ENCODE measurements at regions not wholly inside any gene's neighbourhood (a gene's known extent, or its start where the extent isn't known, plus 50 kb on each side); places are given as distances from the start of the nearest gene placed in this dataset.

DNA sequence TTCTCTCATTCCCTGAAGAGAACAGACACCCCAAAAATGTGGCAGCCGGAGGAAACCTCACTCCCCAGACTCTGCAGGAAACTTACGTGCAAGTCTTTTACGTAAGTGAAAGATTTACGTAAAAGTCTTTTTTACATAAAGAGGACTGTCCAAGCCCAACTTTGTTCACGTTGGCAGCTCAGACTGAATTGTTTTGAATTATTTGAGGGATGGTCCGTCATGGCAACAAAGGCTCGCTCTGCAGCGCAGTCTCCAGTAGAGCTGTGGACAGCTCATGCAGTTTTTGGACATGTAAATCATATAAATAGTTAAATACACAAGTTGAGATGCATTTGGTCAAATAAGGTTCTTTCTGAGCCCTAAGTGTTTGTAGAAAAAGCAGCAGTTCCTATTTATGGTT, 394.8 kb downstream of the QKI start:
- Histone ChIP-seq H3K27me3 (ENCODE audit: control insufficient read depth, low read length) (no peaks in the 10 kb centered on the region), H3F3A (ENCODE audit: control insufficient read depth, insufficient read depth) (no peaks in the 10 kb centered on the region), H3K79me2 (ENCODE audit: control insufficient read depth, low read length) (no peaks in the 10 kb centered on the region), H3K27ac (ENCODE audit: low read depth, low read length) (no peak overlapping the region), H3K9me3 (ENCODE audit: control insufficient read depth, insufficient read depth, low read length) (no peaks in the 10 kb centered on the region), H3K4me1 (ENCODE audit: control insufficient read depth, low read length) (peaks cover 6% of the 10 kb centered on the region), H3K36me3 (ENCODE audit: control insufficient read depth, low read length) (no peaks in the 10 kb centered on the region), H4K20me1 (ENCODE audit: control insufficient read depth, insufficient read depth, low read depth, low read length) (no peaks in the 10 kb centered on the region), H3K4me2 (ENCODE audit: low read length) (no peak overlapping the region), H3K4me3 (ENCODE audit: low read length) (no peak overlapping the region), H3K9me2 (replicated peaks; ENCODE audit: control insufficient read depth, low read length) (no peaks in the 10 kb centered on the region)
- no peak for TF ChIP-seq CTCF (IDR thresholded peaks at IDR 0.05; ENCODE audit: low read depth, low read length, poor library complexity, severe bottlenecking)

- no peaks in the 10 kb centered on the region for H3K79me2 ChIP-seq (ENCODE audit: control insufficient read depth, low read length)
- H4K20me1 ChIP-seq (ENCODE audit: control insufficient read depth, insufficient read depth, low read depth, low read length) = no peaks in the 10 kb centered on the region
- no peaks in the 10 kb centered on the region for H3K9me3 ChIP-seq (ENCODE audit: control insufficient read depth, insufficient read depth, low read length)
- H3F3A ChIP-seq (ENCODE audit: control insufficient read depth, insufficient read depth) = no peaks in the 10 kb centered on the region
- TF ChIP-seq EZH2phosphoT487 (IDR thresholded peaks at IDR 0.05; ENCODE audit: borderline replicate concordance, low read length) = no peak
- TF ChIP-seq CTCF (IDR thresholded peaks at IDR 0.05; ENCODE audit: low read depth, low read length, poor library complexity, severe bottlenecking) = no peak
- no peaks in the 10 kb centered on the region for H3K36me3 ChIP-seq (ENCODE audit: control insufficient read depth, low read length)
- H3K9me2 ChIP-seq (replicated peaks; ENCODE audit: control insufficient read depth, low read length) = no peaks in the 10 kb centered on the region
- H3K4me1 ChIP-seq (ENCODE audit: control insufficient read depth, low read length) = peaks cover 1% of the 10 kb centered on the region
- H3K4me3 ChIP-seq (ENCODE audit: low read length) = no peak overlapping the region
- no peaks in the 10 kb centered on the region for H3K27me3 ChIP-seq (ENCODE audit: control insufficient read depth, low read length)
- H3K4me2 ChIP-seq (ENCODE audit: low read length) = no peak overlapping the region
- no peak overlapping the region for H3K27ac ChIP-seq (ENCODE audit: low read depth, low read length)
These were observed 394.4 kb downstream of the QKI start for GRCh38 chr6:163808871-163809270.

- Histone ChIP-seq H3F3A (ENCODE audit: control insufficient read depth, insufficient read depth) (no peaks in the 10 kb centered on the region), H3K9me3 (ENCODE audit: control insufficient read depth, insufficient read depth, low read length) (no peaks in the 10 kb centered on the region), H3K4me1 (ENCODE audit: control insufficient read depth, low read length) (no peaks in the 10 kb centered on the region), H3K4me3 (ENCODE audit: low read length) (no peak overlapping the region), H3K79me2 (ENCODE audit: control insufficient read depth, low read length) (no peaks in the 10 kb centered on the region), H4K20me1 (ENCODE audit: control insufficient read depth, insufficient read depth, low read depth, low read length) (no peaks in the 10 kb centered on the region), H3K4me2 (ENCODE audit: low read length) (no peak overlapping the region), H3K36me3 (ENCODE audit: control insufficient read depth, low read length) (no peaks in the 10 kb centered on the region), H3K9me2 (replicated peaks; ENCODE audit: control insufficient read depth, low read length) (no peaks in the 10 kb centered on the region), H3K27me3 (ENCODE audit: control insufficient read depth, low read length) (no peaks in the 10 kb centered on the region), H3K27ac (ENCODE audit: low read depth, low read length) (no peak overlapping the region)
- TF ChIP-seq CTCF (IDR thresholded peaks at IDR 0.05; ENCODE audit: low read depth, low read length, poor library complexity, severe bottlenecking) (no peak), EZH2phosphoT487 (IDR thresholded peaks at IDR 0.05; ENCODE audit: borderline replicate concordance, low read length) (no peak)
These were observed 393.7 kb downstream of the QKI start for GRCh38 chr6:163808231-163808630.
